GM21381 (cell line): ENCODE measurements at regions not wholly inside any gene's neighbourhood (a gene's known extent, or its start where the extent isn't known, plus 50 kb on each side); places are given as distances from the start of the nearest gene placed in this dataset.

Experiments
- ATAC-seq: cut with Tn5 transposase; IDR thresholded peaks from one replicate; pipeline ENCODE4 v1.9.1; 2021; ENCODE audit warnings: mild to moderate bottlenecking, moderate library complexity; ENCODE audit not compliant: unreplicated experiment

GRCh38 chr5:7000310-7000709 is 287.1 kb downstream of the TENT4A start:
- no peak for ATAC-seq

- no peak for ATAC-seq
Observed at GRCh38 chr5:7010591-7010990, 297.4 kb downstream of the TENT4A start.

GRCh38 chr5:7012057-7012456 is 298.8 kb downstream of the TENT4A start:
- no peak for ATAC-seq

GRCh38 chr5:7014611-7015010 is 301.4 kb downstream of the TENT4A start:
- ATAC-seq = no peak

GRCh38 chr5:7015586-7016256 is 302.5 kb downstream of the TENT4A start:
- no peak for ATAC-seq

- no peak for ATAC-seq
Observed at GRCh38 chr5:7016999-7017747, 303.9 kb downstream of the TENT4A start.

- ATAC-seq = no peak
Observed at GRCh38 chr5:7018198-7018597, 305.0 kb downstream of the TENT4A start.

GRCh38 chr5:7018601-7019000 is 305.4 kb downstream of the TENT4A start:
- no peak for ATAC-seq

- no peak for ATAC-seq
Observed at GRCh38 chr5:7036192-7036835, 323.1 kb downstream of the TENT4A start.

- ATAC-seq = no peak
Observed at GRCh38 chr5:7039074-7039473, 325.8 kb downstream of the TENT4A start.

- ATAC-seq = no peak
Observed at GRCh38 chr5:7040111-7040510, 326.9 kb downstream of the TENT4A start.

GRCh38 chr5:7043797-7044196 is 330.6 kb downstream of the TENT4A start:
- ATAC-seq = no peak

GRCh38 chr5:7047511-7048261 is 334.5 kb downstream of the TENT4A start:
- no peak for ATAC-seq

- ATAC-seq = no peak
Observed at GRCh38 chr5:7050986-7051385, 337.8 kb downstream of the TENT4A start.

GRCh38 chr5:7053125-7053524 is 339.9 kb downstream of the TENT4A start:
- ATAC-seq = no peak

- no peak for ATAC-seq
Observed at GRCh38 chr5:7053528-7054209, 340.4 kb downstream of the TENT4A start.

GRCh38 chr5:7066471-7067235 is 329.3 kb upstream of the ADCY2 start:
- no peak for ATAC-seq

GRCh38 chr5:7068156-7068555 is 327.8 kb upstream of the ADCY2 start:
- no peak for ATAC-seq

- ATAC-seq = no peak
Observed at GRCh38 chr5:7068899-7069298, 327.0 kb upstream of the ADCY2 start.

GRCh38 chr5:7072188-7072587 is 323.8 kb upstream of the ADCY2 start:
- ATAC-seq = no peak
